Endodermal cell (in vitro differentiated cells): ENCODE measurements at regions not wholly inside any gene's neighbourhood (a gene's known extent, or its start where the extent isn't known, plus 50 kb on each side); places are given as distances from the start of the nearest gene placed in this dataset.

Source experiments
- DNase-seq: peaks from one replicate; pipeline ENCODE4 v3.0.0-alpha.2; 2017
- H3K27ac ChIP-seq: 2 replicates; pipeline ENCODE4 v1.5.1; 2013; ENCODE audit warnings: mild to moderate bottlenecking, low read depth, low read length, moderate library complexity
- H3K27me3 ChIP-seq: 2 replicates; pipeline ENCODE4 v1.6.1; 2013; ENCODE audit warnings: mild to moderate bottlenecking, low read length, moderate library complexity; ENCODE audit not compliant: insufficient read depth, control insufficient read depth, poor library complexity, severe bottlenecking
- H3K36me3 ChIP-seq: 2 replicates; pipeline ENCODE4 v1.7.0; 2013; ENCODE audit warnings: mild to moderate bottlenecking, low read length, moderate library complexity; ENCODE audit not compliant: control insufficient read depth, insufficient read depth
- H3K4me1 ChIP-seq: one replicate; pipeline ENCODE4 v1.7.0; 2013; ENCODE audit warnings: low read length; ENCODE audit not compliant: control insufficient read depth, insufficient read depth
- H3K4me3 ChIP-seq: 2 replicates; pipeline ENCODE4 v1.5.1; 2013; ENCODE audit warnings: mild to moderate bottlenecking, low read length, moderate library complexity
- H3K9ac ChIP-seq: 2 replicates; pipeline ENCODE4 v1.6.1; 2013; ENCODE audit warnings: mild to moderate bottlenecking, low read length, moderate library complexity; ENCODE audit not compliant: poor library complexity, severe bottlenecking; ENCODE audit errors: extremely low read depth
- H3K9me3 ChIP-seq: 2 replicates; pipeline ENCODE4 v1.6.1; 2013; ENCODE audit warnings: mild to moderate bottlenecking, low read length, moderate library complexity; ENCODE audit not compliant: control insufficient read depth
- H3K27ac Mint-ChIP-seq: 2 replicates; pipeline ENCODE4 v1.8.0; 2020; ENCODE audit warnings: mixed read lengths
- H3K27me3 Mint-ChIP-seq: 2 replicates; pipeline ENCODE4 v1.8.0; 2021; ENCODE audit warnings: mild to moderate bottlenecking, mixed read lengths; ENCODE audit not compliant: insufficient read depth
- H3K36me3 Mint-ChIP-seq: 2 replicates; pipeline ENCODE4 v1.8.0; 2020; ENCODE audit warnings: low read depth, mixed read lengths
- H3K4me1 Mint-ChIP-seq: 2 replicates; pipeline ENCODE4 v1.8.0; 2020; ENCODE audit warnings: mixed read lengths
- H3K4me3 Mint-ChIP-seq: 2 replicates; pipeline ENCODE4 v1.8.0; 2020; ENCODE audit warnings: mild to moderate bottlenecking, moderate library complexity, mixed read lengths
- H3K9me3 Mint-ChIP-seq: 2 replicates; pipeline ENCODE4 v1.8.0; 2020; ENCODE audit warnings: mild to moderate bottlenecking, mixed read lengths
- CTCF ChIP-seq: fragments of 200-600 bp; sonication (generic); conservative IDR thresholded peaks from 2 replicates; pipeline ENCODE4 v1.5.0; 2021; ENCODE audit warnings: antibody characterized with exemption, mild to moderate bottlenecking
- WGBS, 2 experiments: methylation state at CpG; one replicate each; pipeline versions ENCODE4 v1.1.5 to v1.1.7; 2013; ENCODE audit warnings: missing lambda C conversion rate in 2 of 2, mixed read lengths in 1 of 2; ENCODE audit not compliant: insufficient coverage in 1 of 2, insufficient read length in 1 of 2; 5-methylcytosine and 5-hydroxymethylcytosine counted together

GRCh38 chr6:67127041-67127440 is 1420.0 kb upstream of the EYS start:
- Mint-ChIP-seq H3K4me3 (no peak overlapping the region), H3K36me3 (no peaks in the 10 kb centered on the region), H3K27ac (no peak overlapping the region), H3K9me3 (no peaks in the 10 kb centered on the region), H3K4me1 (no peaks in the 10 kb centered on the region), H3K27me3 (no peaks in the 10 kb centered on the region)
- Histone ChIP-seq H3K4me3 (no peak overlapping the region), H3K27me3 (no peaks in the 10 kb centered on the region), H3K36me3 (no peaks in the 10 kb centered on the region), H3K4me1 (no peaks in the 10 kb centered on the region), H3K9ac (no peak overlapping the region), H3K9me3 (no peaks in the 10 kb centered on the region), H3K27ac (no peak overlapping the region)
- no peak for DNase-seq
- TF ChIP-seq CTCF, result no peak
- WGBS, 2 experiments, result 61 to 100% methylated on average over 1 of the region's 1 CpG

GRCh38 chr6:67121115-67121514 is 1414.1 kb upstream of the EYS start:
- TF ChIP-seq CTCF, result no peak
- Histone ChIP-seq H3K36me3 (no peaks in the 10 kb centered on the region), H3K27me3 (no peaks in the 10 kb centered on the region), H3K9ac (no peak overlapping the region), H3K9me3 (no peaks in the 10 kb centered on the region), H3K27ac (no peak overlapping the region), H3K4me3 (no peak overlapping the region), H3K4me1 (no peaks in the 10 kb centered on the region)
- no peak for DNase-seq
- Mint-ChIP-seq H3K9me3 (no peaks in the 10 kb centered on the region), H3K4me3 (no peak overlapping the region), H3K27ac (no peak overlapping the region), H3K36me3 (no peaks in the 10 kb centered on the region), H3K27me3 (no peaks in the 10 kb centered on the region), H3K4me1 (no peaks in the 10 kb centered on the region)
- 83 to 84% methylated on average over 1 to 3 of the region's 3 CpGs for WGBS, 2 experiments

GRCh38 chr6:67112120-67112519 is 1405.1 kb upstream of the EYS start:
- Histone ChIP-seq H3K9me3 (no peaks in the 10 kb centered on the region), H3K27me3 (no peaks in the 10 kb centered on the region), H3K9ac (no peak overlapping the region), H3K4me1 (no peaks in the 10 kb centered on the region), H3K4me3 (no peak overlapping the region), H3K27ac (no peak overlapping the region), H3K36me3 (no peaks in the 10 kb centered on the region)
- no peak for TF ChIP-seq CTCF
- H3K4me3 Mint-ChIP-seq, result no peak overlapping the region
- no peak for DNase-seq
- WGBS, 2 experiments, result 23 to 76% methylated on average over 2 to 5 of the region's 5 CpGs
- no peaks in the 10 kb centered on the region for H3K36me3 Mint-ChIP-seq
- no peak overlapping the region for H3K27ac Mint-ChIP-seq
- peaks cover 5% of the 10 kb centered on the region for H3K9me3 Mint-ChIP-seq
- H3K27me3 Mint-ChIP-seq, result no peaks in the 10 kb centered on the region
- H3K4me1 Mint-ChIP-seq, result no peaks in the 10 kb centered on the region
